ENCODE measurements at regions not wholly inside any gene's neighbourhood (a gene's known extent, or its start where the extent isn't known, plus 50 kb on each side); places are given as distances from the start of the nearest gene placed in this dataset.

DNA sequence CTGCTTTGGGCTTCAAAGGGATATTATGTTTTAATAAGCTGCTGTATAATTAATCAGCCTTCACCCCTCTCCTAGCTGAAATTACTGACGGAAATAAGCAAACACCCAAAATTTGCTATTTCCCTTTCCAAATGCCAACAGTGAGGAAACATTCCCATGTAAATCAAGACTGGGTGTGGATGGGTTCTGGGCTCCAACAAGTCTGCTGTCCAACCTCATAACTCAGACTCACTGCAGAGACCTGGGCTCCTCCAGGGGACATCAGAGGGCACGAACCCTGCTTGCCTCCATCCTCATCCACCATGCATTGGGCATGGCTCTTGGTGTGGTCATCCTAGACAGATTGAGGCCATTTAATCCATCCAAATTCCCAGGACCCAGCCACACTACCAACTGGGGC is 173.7 kb downstream of the C1D start:
- H3K4me3 ChIP-seq (replicated peaks in 1 of 3; ENCODE audit: low read depth in 2 of 3, low read length in 3 of 3), result no peak overlapping the region
- no peaks in the 10 kb centered on the region for H4K20me1 ChIP-seq (ENCODE audit: insufficient read depth, low read length)
- no peaks in the 10 kb centered on the region for H3K4me1 ChIP-seq (ENCODE audit: control insufficient read depth in 1 of 2, insufficient read depth in 2 of 2, low read length in 2 of 2)
- H2AFZ ChIP-seq (ENCODE audit: insufficient read depth, low read depth, low read length, poor library complexity, severe bottlenecking), result no peak overlapping the region
- Mint-ChIP-seq H3K27me3 (ENCODE audit: low read depth in 3 of 3) (peaks cover 0 to 1% (median 0%) of the 10 kb centered on the region in 3 donors), H3K36me3 (no peaks in the 10 kb centered on the region), H3K4me1 (no peaks in the 10 kb centered on the region), H3K27ac (no peak overlapping the region), H3K4me3 (no peak overlapping the region), H3K9me3 (peaks cover 0 to 4% (median 1%) of the 10 kb centered on the region in 7 donors)
- H3K36me3 ChIP-seq (replicated peaks in 1 of 2; ENCODE audit: control insufficient read depth in 1 of 2, insufficient read depth in 2 of 2, low read length in 2 of 2), result no peaks in the 10 kb centered on the region
- H3K79me2 ChIP-seq (ENCODE audit: insufficient read depth, low read length), result no peaks in the 10 kb centered on the region
- no peak overlapping the region for H3K4me2 ChIP-seq (replicated peaks; ENCODE audit: extremely low read depth, low read length, poor library complexity, severe bottlenecking)
- intact Hi-C loops (cut with micrococcal nuclease), result no loop called here
- no peaks in the 10 kb centered on the region for H3K27me3 ChIP-seq (ENCODE audit: control insufficient read depth in 2 of 2, insufficient read depth in 2 of 2, low read length in 2 of 2)
- no peaks in the 10 kb centered on the region for H3K9me3 ChIP-seq (replicated peaks in 1 of 2; ENCODE audit: control insufficient read depth in 1 of 2, insufficient read depth in 1 of 2, low read length in 2 of 2)
- H3K27ac ChIP-seq (ENCODE audit: low read depth in 1 of 2, low read length in 2 of 2), result no peak overlapping the region
- TF ChIP-seq, protein P1, sequence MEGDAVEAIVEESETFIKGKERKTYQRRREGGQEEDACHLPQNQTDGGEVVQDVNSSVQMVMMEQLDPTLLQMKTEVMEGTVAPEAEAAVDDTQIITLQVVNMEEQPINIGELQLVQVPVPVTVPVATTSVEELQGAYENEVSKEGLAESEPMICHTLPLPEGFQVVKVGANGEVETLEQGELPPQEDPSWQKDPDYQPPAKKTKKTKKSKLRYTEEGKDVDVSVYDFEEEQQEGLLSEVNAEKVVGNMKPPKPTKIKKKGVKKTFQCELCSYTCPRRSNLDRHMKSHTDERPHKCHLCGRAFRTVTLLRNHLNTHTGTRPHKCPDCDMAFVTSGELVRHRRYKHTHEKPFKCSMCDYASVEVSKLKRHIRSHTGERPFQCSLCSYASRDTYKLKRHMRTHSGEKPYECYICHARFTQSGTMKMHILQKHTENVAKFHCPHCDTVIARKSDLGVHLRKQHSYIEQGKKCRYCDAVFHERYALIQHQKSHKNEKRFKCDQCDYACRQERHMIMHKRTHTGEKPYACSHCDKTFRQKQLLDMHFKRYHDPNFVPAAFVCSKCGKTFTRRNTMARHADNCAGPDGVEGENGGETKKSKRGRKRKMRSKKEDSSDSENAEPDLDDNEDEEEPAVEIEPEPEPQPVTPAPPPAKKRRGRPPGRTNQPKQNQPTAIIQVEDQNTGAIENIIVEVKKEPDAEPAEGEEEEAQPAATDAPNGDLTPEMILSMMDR (IDR thresholded peaks at IDR 0.05), result no peak
- no peak for DNase-seq
- WGBS (ENCODE audit: insufficient coverage), result no CpG with 5 or more reads among the region's 2 CpGs
- H3K9ac ChIP-seq (ENCODE audit: insufficient read depth, low read length, poor library complexity, severe bottlenecking), result no peak overlapping the region

DNA sequence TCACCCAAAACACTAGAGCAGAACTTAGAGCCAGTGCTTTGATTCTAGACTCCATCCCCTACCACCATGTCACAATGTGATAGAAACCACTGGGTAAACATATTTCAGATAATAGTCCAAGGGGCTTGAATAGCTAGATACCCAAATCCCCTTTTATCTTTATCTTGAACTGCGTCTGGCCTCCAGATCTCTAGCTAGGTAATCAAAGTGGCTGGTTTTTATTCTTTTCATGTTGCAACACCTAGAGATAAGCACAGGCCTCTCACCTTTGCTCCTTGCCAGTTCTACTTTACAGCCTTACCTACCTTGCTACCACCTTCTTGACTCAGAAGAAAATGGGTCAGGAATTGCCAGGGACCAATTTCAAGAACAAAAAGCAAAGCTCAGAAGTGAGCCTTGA is 171.2 kb downstream of the C1D start:
- H2AFZ ChIP-seq (ENCODE audit: insufficient read depth, low read depth, low read length, poor library complexity, severe bottlenecking), result no peak overlapping the region
- H3K27me3 ChIP-seq (ENCODE audit: control insufficient read depth in 2 of 2, insufficient read depth in 2 of 2, low read length in 2 of 2), result no peaks in the 10 kb centered on the region
- no peaks in the 10 kb centered on the region for H4K20me1 ChIP-seq (ENCODE audit: insufficient read depth, low read length)
- H3K36me3 Mint-ChIP-seq, result no peaks in the 10 kb centered on the region
- no peak overlapping the region for H3K27ac ChIP-seq (ENCODE audit: low read depth in 1 of 2, low read length in 2 of 2)
- intact Hi-C loops (cut with micrococcal nuclease), result no loop called here
- TF ChIP-seq, protein P1 (IDR thresholded peaks at IDR 0.05), result no peak
- no peak overlapping the region for H3K4me2 ChIP-seq (replicated peaks; ENCODE audit: extremely low read depth, low read length, poor library complexity, severe bottlenecking)
- peaks cover 0 to 4% (median 2%) of the 10 kb centered on the region in 7 donors for H3K9me3 Mint-ChIP-seq
- peaks cover 0 to 4% (median 0%) of the 10 kb centered on the region in 3 donors for H3K27me3 Mint-ChIP-seq (ENCODE audit: low read depth in 3 of 3)
- H3K4me1 Mint-ChIP-seq, result no peaks in the 10 kb centered on the region
- no peaks in the 10 kb centered on the region for H3K36me3 ChIP-seq (replicated peaks in 1 of 2; ENCODE audit: control insufficient read depth in 1 of 2, insufficient read depth in 2 of 2, low read length in 2 of 2)
- no CpG with 5 or more reads among the region's 1 CpG for WGBS (ENCODE audit: insufficient coverage)
- H3K27ac Mint-ChIP-seq, result no peak overlapping the region
- no peak for DNase-seq
- H3K79me2 ChIP-seq (ENCODE audit: insufficient read depth, low read length), result no peaks in the 10 kb centered on the region
- no peak overlapping the region for H3K4me3 ChIP-seq (replicated peaks in 1 of 3; ENCODE audit: low read depth in 2 of 3, low read length in 3 of 3)
- H3K4me3 Mint-ChIP-seq, result no peak overlapping the region
- no peaks in the 10 kb centered on the region for H3K4me1 ChIP-seq (ENCODE audit: control insufficient read depth in 1 of 2, insufficient read depth in 2 of 2, low read length in 2 of 2)
- H3K9me3 ChIP-seq (replicated peaks in 1 of 2; ENCODE audit: control insufficient read depth in 1 of 2, insufficient read depth in 1 of 2, low read length in 2 of 2), result no peaks in the 10 kb centered on the region
- no peak overlapping the region for H3K9ac ChIP-seq (ENCODE audit: insufficient read depth, low read length, poor library complexity, severe bottlenecking)
